MM.1S (cell line): ENCODE measurements at regions not wholly inside any gene's neighbourhood (a gene's known extent, or its start where the extent isn't known, plus 50 kb on each side); places are given as distances from the start of the nearest gene placed in this dataset.

Source experiments
- EZH2 ChIP-seq: fragments of 300-600 bp; sonication (generic); optimal IDR thresholded peaks from 2 replicates; pipeline ENCODE3; 2017; ENCODE audit warnings: low read depth, mild to moderate bottlenecking, antibody characterized with exemption, low read length, mixed read lengths
- TF ChIP-seq, protein P1 (sequence below): fragments of 300-600 bp; sonication (generic); IDR thresholded peaks from 2 replicates; pipeline ENCODE4 v1.5.1; 2016; ENCODE audit warnings: antibody characterized with exemption, low read length, mixed read lengths

GRCh38 chr5:68099327-68099726, 116.2 kb upstream of the PIK3R1 start:
- TF ChIP-seq, protein P1, sequence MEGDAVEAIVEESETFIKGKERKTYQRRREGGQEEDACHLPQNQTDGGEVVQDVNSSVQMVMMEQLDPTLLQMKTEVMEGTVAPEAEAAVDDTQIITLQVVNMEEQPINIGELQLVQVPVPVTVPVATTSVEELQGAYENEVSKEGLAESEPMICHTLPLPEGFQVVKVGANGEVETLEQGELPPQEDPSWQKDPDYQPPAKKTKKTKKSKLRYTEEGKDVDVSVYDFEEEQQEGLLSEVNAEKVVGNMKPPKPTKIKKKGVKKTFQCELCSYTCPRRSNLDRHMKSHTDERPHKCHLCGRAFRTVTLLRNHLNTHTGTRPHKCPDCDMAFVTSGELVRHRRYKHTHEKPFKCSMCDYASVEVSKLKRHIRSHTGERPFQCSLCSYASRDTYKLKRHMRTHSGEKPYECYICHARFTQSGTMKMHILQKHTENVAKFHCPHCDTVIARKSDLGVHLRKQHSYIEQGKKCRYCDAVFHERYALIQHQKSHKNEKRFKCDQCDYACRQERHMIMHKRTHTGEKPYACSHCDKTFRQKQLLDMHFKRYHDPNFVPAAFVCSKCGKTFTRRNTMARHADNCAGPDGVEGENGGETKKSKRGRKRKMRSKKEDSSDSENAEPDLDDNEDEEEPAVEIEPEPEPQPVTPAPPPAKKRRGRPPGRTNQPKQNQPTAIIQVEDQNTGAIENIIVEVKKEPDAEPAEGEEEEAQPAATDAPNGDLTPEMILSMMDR = no peak
- no peak for TF ChIP-seq EZH2
